Liver (tissue), 8 donors: ENCODE measurements at regions not wholly inside any gene's neighbourhood (a gene's known extent, or its start where the extent isn't known, plus 50 kb on each side); places are given as distances from the start of the nearest gene placed in this dataset.

Experiments used
- DNase-seq: peaks from one replicate; pipeline ENCODE4 v3.0.0-alpha.2; 2017; ENCODE audit warnings: low spot score
- H3K27ac ChIP-seq, 2 donors: one replicate each; pipeline ENCODE4 v1.7.0; 2013; ENCODE audit warnings: inconsistent platforms in 2 of 2, low read length in 2 of 2, control low read depth in 1 of 2, low read depth in 1 of 2, mild to moderate bottlenecking in 1 of 2
- H3K27me3 ChIP-seq, 4 donors: one replicate each; pipeline versions ENCODE4 v1.6.1 to v1.7.0; 2013; ENCODE audit warnings: low read length in 3 of 4, inconsistent platforms in 1 of 4, mild to moderate bottlenecking in 1 of 4, moderate library complexity in 1 of 4; ENCODE audit not compliant: control insufficient read depth in 4 of 4, insufficient read depth in 4 of 4
- H3K36me3 ChIP-seq, 4 donors: one replicate each; pipeline versions ENCODE4 v1.6.1 to v1.7.0; 2013; ENCODE audit warnings: low read length in 3 of 4, mild to moderate bottlenecking in 3 of 4, low read depth in 1 of 4, moderate library complexity in 1 of 4; ENCODE audit not compliant: control insufficient read depth in 4 of 4, insufficient read depth in 3 of 4
- H3K4me1 ChIP-seq, 4 donors: one replicate each; pipeline versions ENCODE4 v1.6.1 to v1.7.0; 2013; ENCODE audit warnings: low read length in 3 of 4, mild to moderate bottlenecking in 3 of 4, moderate library complexity in 1 of 4; ENCODE audit not compliant: control insufficient read depth in 4 of 4, insufficient read depth in 4 of 4
- H3K4me3 ChIP-seq, 3 donors: one replicate each; pipeline versions ENCODE4 v1.6.1 to v1.7.0; 2013; ENCODE audit warnings: low read length in 3 of 3, control low read depth in 1 of 3, low read depth in 1 of 3, mild to moderate bottlenecking in 1 of 3
- H3K9ac ChIP-seq, 2 donors: one replicate each; pipeline ENCODE4 v1.7.0; 2013; ENCODE audit warnings: low read length in 2 of 2, mild to moderate bottlenecking in 2 of 2, moderate library complexity in 2 of 2, control low read depth in 1 of 2, low read depth in 1 of 2
- H3K9me3 ChIP-seq, 4 donors: one replicate each; pipeline versions ENCODE4 v1.6.1 to v1.7.0; 2013; ENCODE audit warnings: low read length in 3 of 4; ENCODE audit not compliant: control insufficient read depth in 4 of 4
- EGR1 ChIP-seq, 2 donors: IDR thresholded peaks; 2 replicates each; pipeline ENCODE4 v1.6.1; 2016 to 2018; ENCODE audit warnings: antibody characterized with exemption in 2 of 2, low read depth in 2 of 2
- FOXA1 ChIP-seq: IDR thresholded peaks from 2 replicates; pipeline ENCODE4 v1.6.1; 2016; ENCODE audit warnings: antibody characterized with exemption
- FOXA2 ChIP-seq: IDR thresholded peaks from 2 replicates; pipeline ENCODE4 v1.6.1; 2016; ENCODE audit warnings: antibody characterized with exemption
- GABPA ChIP-seq, 2 donors: IDR thresholded peaks in 1 of 2; conservative IDR thresholded peaks in 1 of 2; 2 replicates each; pipeline ENCODE4 v1.6.1; 2016; ENCODE audit warnings: antibody characterized with exemption in 2 of 2, mild to moderate bottlenecking in 1 of 2, moderate library complexity in 1 of 2
- HNF4A ChIP-seq, 2 donors: conservative IDR thresholded peaks; 2 replicates each; pipeline ENCODE4 v1.6.1; 2016; ENCODE audit warnings: antibody characterized with exemption in 2 of 2, mild to moderate bottlenecking in 2 of 2
- HNF4G ChIP-seq: IDR thresholded peaks from 2 replicates; pipeline ENCODE4 v1.6.1; 2016; ENCODE audit warnings: antibody characterized with exemption
- JUND ChIP-seq, 2 donors: IDR thresholded peaks; 2 replicates each; pipeline ENCODE4 v1.6.1; 2016; ENCODE audit warnings: antibody characterized with exemption in 2 of 2
- NR2F2 ChIP-seq: IDR thresholded peaks from 2 replicates; pipeline ENCODE4 v1.6.1; 2016; ENCODE audit warnings: antibody characterized with exemption
- RAD21 ChIP-seq, 2 donors: IDR thresholded peaks; 2 replicates each; pipeline ENCODE4 v1.6.1; 2016; ENCODE audit warnings: antibody characterized with exemption in 2 of 2, mild to moderate bottlenecking in 2 of 2
- RXRA ChIP-seq, 2 donors: IDR thresholded peaks; 2 replicates each; pipeline ENCODE4 v1.6.1; 2017 to 2018; ENCODE audit warnings: antibody characterized with exemption in 2 of 2, mild to moderate bottlenecking in 1 of 2
- SP1 ChIP-seq: IDR thresholded peaks from 2 replicates; pipeline ENCODE4 v1.6.1; 2018; ENCODE audit warnings: antibody characterized with exemption, mild to moderate bottlenecking
- TAF1 ChIP-seq: conservative IDR thresholded peaks from 2 replicates; pipeline ENCODE4 v1.6.1; 2016; ENCODE audit warnings: antibody characterized with exemption, mild to moderate bottlenecking
- YY1 ChIP-seq: IDR thresholded peaks from 2 replicates; pipeline ENCODE4 v1.6.1; 2016; ENCODE audit warnings: antibody characterized with exemption, mild to moderate bottlenecking
- ZBTB33 ChIP-seq: IDR thresholded peaks from 2 replicates; pipeline ENCODE4 v1.6.1; 2016; ENCODE audit warnings: antibody characterized with exemption
- WGBS: extraction: QIAGEN DNeasy Blood & Tissue Kit; methylation state at CpG from one replicate; pipeline ENCODE4 v1.1.7; 2013; 5-methylcytosine and 5-hydroxymethylcytosine counted together
- TF ChIP-seq, protein P1 (sequence below): IDR thresholded peaks from 2 replicates; pipeline ENCODE4 v1.6.1; 2016; ENCODE audit warnings: antibody characterized with exemption
- TF ChIP-seq, protein P2 (sequence below): IDR thresholded peaks from 2 replicates; pipeline ENCODE4 v1.6.1; 2016; ENCODE audit warnings: antibody characterized with exemption, mild to moderate bottlenecking
- TF ChIP-seq, protein P3 (sequence below): IDR thresholded peaks from 2 replicates; pipeline ENCODE4 v1.6.1; 2016; ENCODE audit warnings: antibody characterized with exemption
- TF ChIP-seq, protein P4 (sequence below): fragments of 150-350 bp; IDR thresholded peaks from 2 replicates; pipeline ENCODE4 v1.5.1; 2017; ENCODE audit warnings: improper control_type of control experiment, low read depth, low read length; ENCODE audit not compliant: missing input control
- donor health status: healthy.
- donor health status: healthy.
- donor health status: healthy.
- donor health status: healthy.
- donor health status: healthy.

DNA sequence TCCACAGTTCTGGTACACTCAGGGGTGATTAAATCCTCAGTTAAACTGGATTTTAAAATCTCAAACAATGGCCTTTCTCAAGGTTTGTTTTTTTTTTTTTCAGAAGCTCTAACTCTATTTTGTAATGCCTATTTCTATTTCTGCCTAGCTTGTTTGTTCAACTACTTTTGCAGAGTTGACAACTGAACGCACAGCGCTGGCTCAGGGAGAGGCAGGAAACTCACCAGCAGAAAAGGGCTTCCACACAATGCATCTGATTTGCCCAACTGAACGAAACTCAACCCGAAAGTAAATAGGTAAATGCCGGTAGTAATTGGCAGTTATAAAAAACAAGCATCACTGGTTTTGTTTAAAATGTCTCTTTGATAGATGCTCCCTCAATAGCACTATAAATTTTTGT lies 52.7 kb upstream of the CNEP1R1 start:
- H3K27me3 ChIP-seq, result peaks cover 0 to 11% (median 1%) of the 10 kb centered on the region in 4 donors

More for the DNA sequence above, 52.7 kb upstream of the CNEP1R1 start:
- no peak for DNase-seq
- H3K4me1 ChIP-seq, result peaks cover 0 to 3% (median 0%) of the 10 kb centered on the region in 4 donors
- H3K4me3 ChIP-seq, result no peak overlapping the region
- H3K9ac ChIP-seq, result no peak overlapping the region
- no peaks in the 10 kb centered on the region for H3K36me3 ChIP-seq
- no peak overlapping the region for H3K27ac ChIP-seq
- TF ChIP-seq, protein P1, sequence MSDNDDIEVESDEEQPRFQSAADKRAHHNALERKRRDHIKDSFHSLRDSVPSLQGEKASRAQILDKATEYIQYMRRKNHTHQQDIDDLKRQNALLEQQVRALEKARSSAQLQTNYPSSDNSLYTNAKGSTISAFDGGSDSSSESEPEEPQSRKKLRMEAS, result no peak
- TF ChIP-seq FOXA2 (no peak), ZBTB33 (no peak), HNF4G (no peak), JUND (IDR thresholded peaks at IDR 0.05) (no peak), GABPA (IDR thresholded peaks at IDR 0.05 in 1 of 2, conservative IDR thresholded peaks at IDR 0.05 in 1 of 2) (no peak), EGR1 (IDR thresholded peaks at IDR 0.05; ENCODE audit: low read depth in 2 of 2) (no peak), FOXA1 (no peak), HNF4A (conservative IDR thresholded peaks at IDR 0.05) (no peak), TAF1 (no peak), RXRA (IDR thresholded peaks at IDR 0.05) (no peak), NR2F2 (no peak), RAD21 (IDR thresholded peaks at IDR 0.05) (no peak), YY1 (no peak), SP1 (no peak)
- TF ChIP-seq, protein P2, sequence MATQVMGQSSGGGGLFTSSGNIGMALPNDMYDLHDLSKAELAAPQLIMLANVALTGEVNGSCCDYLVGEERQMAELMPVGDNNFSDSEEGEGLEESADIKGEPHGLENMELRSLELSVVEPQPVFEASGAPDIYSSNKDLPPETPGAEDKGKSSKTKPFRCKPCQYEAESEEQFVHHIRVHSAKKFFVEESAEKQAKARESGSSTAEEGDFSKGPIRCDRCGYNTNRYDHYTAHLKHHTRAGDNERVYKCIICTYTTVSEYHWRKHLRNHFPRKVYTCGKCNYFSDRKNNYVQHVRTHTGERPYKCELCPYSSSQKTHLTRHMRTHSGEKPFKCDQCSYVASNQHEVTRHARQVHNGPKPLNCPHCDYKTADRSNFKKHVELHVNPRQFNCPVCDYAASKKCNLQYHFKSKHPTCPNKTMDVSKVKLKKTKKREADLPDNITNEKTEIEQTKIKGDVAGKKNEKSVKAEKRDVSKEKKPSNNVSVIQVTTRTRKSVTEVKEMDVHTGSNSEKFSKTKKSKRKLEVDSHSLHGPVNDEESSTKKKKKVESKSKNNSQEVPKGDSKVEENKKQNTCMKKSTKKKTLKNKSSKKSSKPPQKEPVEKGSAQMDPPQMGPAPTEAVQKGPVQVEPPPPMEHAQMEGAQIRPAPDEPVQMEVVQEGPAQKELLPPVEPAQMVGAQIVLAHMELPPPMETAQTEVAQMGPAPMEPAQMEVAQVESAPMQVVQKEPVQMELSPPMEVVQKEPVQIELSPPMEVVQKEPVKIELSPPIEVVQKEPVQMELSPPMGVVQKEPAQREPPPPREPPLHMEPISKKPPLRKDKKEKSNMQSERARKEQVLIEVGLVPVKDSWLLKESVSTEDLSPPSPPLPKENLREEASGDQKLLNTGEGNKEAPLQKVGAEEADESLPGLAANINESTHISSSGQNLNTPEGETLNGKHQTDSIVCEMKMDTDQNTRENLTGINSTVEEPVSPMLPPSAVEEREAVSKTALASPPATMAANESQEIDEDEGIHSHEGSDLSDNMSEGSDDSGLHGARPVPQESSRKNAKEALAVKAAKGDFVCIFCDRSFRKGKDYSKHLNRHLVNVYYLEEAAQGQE, result no peak
- TF ChIP-seq, protein P3, sequence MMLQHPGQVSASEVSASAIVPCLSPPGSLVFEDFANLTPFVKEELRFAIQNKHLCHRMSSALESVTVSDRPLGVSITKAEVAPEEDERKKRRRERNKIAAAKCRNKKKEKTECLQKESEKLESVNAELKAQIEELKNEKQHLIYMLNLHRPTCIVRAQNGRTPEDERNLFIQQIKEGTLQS, result no peak
- TF ChIP-seq, protein P4, sequence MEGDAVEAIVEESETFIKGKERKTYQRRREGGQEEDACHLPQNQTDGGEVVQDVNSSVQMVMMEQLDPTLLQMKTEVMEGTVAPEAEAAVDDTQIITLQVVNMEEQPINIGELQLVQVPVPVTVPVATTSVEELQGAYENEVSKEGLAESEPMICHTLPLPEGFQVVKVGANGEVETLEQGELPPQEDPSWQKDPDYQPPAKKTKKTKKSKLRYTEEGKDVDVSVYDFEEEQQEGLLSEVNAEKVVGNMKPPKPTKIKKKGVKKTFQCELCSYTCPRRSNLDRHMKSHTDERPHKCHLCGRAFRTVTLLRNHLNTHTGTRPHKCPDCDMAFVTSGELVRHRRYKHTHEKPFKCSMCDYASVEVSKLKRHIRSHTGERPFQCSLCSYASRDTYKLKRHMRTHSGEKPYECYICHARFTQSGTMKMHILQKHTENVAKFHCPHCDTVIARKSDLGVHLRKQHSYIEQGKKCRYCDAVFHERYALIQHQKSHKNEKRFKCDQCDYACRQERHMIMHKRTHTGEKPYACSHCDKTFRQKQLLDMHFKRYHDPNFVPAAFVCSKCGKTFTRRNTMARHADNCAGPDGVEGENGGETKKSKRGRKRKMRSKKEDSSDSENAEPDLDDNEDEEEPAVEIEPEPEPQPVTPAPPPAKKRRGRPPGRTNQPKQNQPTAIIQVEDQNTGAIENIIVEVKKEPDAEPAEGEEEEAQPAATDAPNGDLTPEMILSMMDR, result no peak
- 68% methylated on average over 5 of the region's 5 CpGs for WGBS
- no peaks in the 10 kb centered on the region for H3K9me3 ChIP-seq
